Activated CD4-positive, alpha-beta T cell treated with anti-CD3 and anti-CD28 coated beads for 36 hours (primary cell): ENCODE measurements at regions not wholly inside any gene's neighbourhood (a gene's known extent, or its start where the extent isn't known, plus 50 kb on each side); places are given as distances from the start of the nearest gene placed in this dataset.

Experiments
- ATAC-seq: fragments of 200-7000 bp; cut with Tn5 transposase; one replicate; pipeline ENCODE4 v1.10.0; 2021; ENCODE audit warnings: mild to moderate bottlenecking, moderate library complexity
- CTCF ChIA-PET: fragments of 350-600 bp; sonication (Branson Sonifier 250); formaldehyde crosslinking; loops from one replicate; lab custom pipeline; 2021; ENCODE audit warnings: antibody characterized with exemption; lab: Charles Lee
- POLR2A ChIA-PET: fragments of 350-600 bp; sonication (Branson Sonifier 250); formaldehyde crosslinking; loops from one replicate; lab custom pipeline; 2021; ENCODE audit warnings: antibody characterized with exemption, inconsistent platforms; lab: Charles Lee
- DNase-seq: peaks from one replicate; pipeline ENCODE4 v3.0.0-alpha.2; 2020
- H3K27ac Mint-ChIP-seq: one replicate; pipeline ENCODE4 v1.8.0; 2021; ENCODE audit warnings: mixed read lengths
- H3K27me3 Mint-ChIP-seq: one replicate; pipeline ENCODE4 v1.8.0; 2021; ENCODE audit warnings: mixed read lengths
- H3K36me3 Mint-ChIP-seq: one replicate; pipeline ENCODE4 v1.8.0; 2021; ENCODE audit warnings: low read depth, mixed read lengths
- H3K4me1 Mint-ChIP-seq: one replicate; pipeline ENCODE4 v1.8.0; 2021; ENCODE audit warnings: mixed read lengths
- H3K4me3 Mint-ChIP-seq: one replicate; pipeline ENCODE4 v1.8.0; 2021; ENCODE audit warnings: mild to moderate bottlenecking, moderate library complexity, mixed read lengths
- H3K9me3 Mint-ChIP-seq: one replicate; pipeline ENCODE4 v1.8.0; 2021; ENCODE audit warnings: low read depth, mixed read lengths
- intact Hi-C, 2 experiments: fragments of 100-400 bp; cut with DNase I in 1 of 2; cut with micrococcal nuclease in 1 of 2; formaldehyde crosslinking; loops; one replicate each; pipeline versions ENCODE4 v1.14.2 to v1.15.1; 2022 to 2024; cut with DNase I, micrococcal nuclease

DNA sequence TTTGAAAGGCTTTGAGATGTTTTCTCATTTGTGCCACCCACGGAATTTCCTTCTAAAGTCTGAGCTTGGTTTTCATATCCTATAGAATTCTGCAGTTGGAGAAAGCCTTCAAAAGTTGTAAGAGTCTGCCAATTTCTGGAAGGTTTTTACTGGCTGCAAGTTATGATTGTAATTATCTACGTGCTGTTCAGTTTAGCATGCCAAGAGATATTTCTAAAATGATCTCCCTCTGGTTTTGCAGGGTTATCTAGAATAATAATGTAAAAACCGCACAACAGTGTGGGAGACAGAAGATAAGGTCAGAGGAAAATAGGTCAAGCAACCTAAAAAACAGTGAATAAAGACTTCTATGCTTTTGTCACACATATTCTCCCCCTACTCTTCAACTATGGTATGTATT, 69.3 kb downstream of the MTERF1 start:
- H3K9me3 Mint-ChIP-seq = no peaks in the 10 kb centered on the region
- ChIA-PET POLR2A (no interaction called here), CTCF (interaction anchor here (1.1 kb wide), 1 partner anchor 10 kb away, joined by 3 read pairs; no protein-coding TSS in a partner anchor)
- ATAC-seq = no peak
- no peaks in the 10 kb centered on the region for H3K27me3 Mint-ChIP-seq
- intact Hi-C loops = no loop called here
- H3K27ac Mint-ChIP-seq = no peak overlapping the region
- no peak for DNase-seq
- H3K36me3 Mint-ChIP-seq = peaks cover 2% of the 10 kb centered on the region
- no peak overlapping the region for H3K4me3 Mint-ChIP-seq
- H3K4me1 Mint-ChIP-seq = no peaks in the 10 kb centered on the region

DNA sequence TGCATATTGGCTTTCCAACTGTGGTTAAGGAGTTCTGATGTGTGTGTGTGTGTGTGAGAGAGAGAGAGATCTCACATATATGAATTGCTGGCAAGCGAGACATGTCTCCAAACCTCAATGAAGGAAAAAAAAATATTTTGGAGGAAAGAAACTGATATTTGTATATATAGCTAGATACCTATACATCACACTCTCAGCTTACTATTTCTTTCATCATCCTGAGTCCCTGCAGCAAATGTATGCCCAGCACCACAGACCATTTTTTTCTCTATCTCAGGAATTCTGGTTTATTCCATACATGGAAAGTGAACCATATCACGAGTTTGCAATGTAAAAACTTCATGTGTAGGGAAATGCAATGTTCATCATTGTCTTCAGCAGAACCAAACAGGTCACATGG, 68.9 kb downstream of the MTERF1 start:
- Mint-ChIP-seq H3K27ac (no peak overlapping the region), H3K4me1 (no peaks in the 10 kb centered on the region), H3K36me3 (peaks cover 2% of the 10 kb centered on the region), H3K4me3 (no peak overlapping the region), H3K27me3 (no peaks in the 10 kb centered on the region), H3K9me3 (no peaks in the 10 kb centered on the region)
- intact Hi-C loops = no loop called here
- no peak for ATAC-seq
- DNase-seq = no peak
- CTCF ChIA-PET = interaction anchor here (1.1 kb wide), 1 partner anchor 10 kb away, joined by 3 read pairs; no protein-coding TSS in a partner anchor
- POLR2A ChIA-PET = no interaction called here

DNA sequence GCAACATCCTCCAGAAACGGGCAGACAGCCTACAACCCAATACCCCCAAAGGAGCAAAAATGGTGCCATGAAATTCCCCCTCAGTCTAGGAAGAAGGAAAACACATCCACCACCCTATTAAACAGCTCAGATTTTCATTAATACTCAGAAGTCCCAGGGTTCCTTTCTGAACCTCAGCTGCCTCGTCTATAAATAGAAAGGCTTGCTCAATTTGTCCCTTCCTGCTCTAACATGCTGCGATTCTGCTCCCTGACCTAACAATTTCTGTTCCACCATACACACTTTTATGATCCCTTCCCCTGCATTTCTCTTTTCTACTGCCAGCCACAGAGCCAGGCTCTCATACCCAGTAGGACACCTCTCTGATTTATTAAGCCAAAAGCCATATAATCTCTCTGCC, 68.1 kb downstream of the MTERF1 start:
- H3K36me3 Mint-ChIP-seq = peaks cover 2% of the 10 kb centered on the region
- no peak for DNase-seq
- no peak for ATAC-seq
- ChIA-PET POLR2A (no interaction called here), CTCF (no interaction called here)
- H3K27me3 Mint-ChIP-seq = no peaks in the 10 kb centered on the region
- intact Hi-C loops = no loop called here
- no peak overlapping the region for H3K27ac Mint-ChIP-seq
- no peaks in the 10 kb centered on the region for H3K9me3 Mint-ChIP-seq
- no peaks in the 10 kb centered on the region for H3K4me1 Mint-ChIP-seq
- H3K4me3 Mint-ChIP-seq = no peak overlapping the region

DNA sequence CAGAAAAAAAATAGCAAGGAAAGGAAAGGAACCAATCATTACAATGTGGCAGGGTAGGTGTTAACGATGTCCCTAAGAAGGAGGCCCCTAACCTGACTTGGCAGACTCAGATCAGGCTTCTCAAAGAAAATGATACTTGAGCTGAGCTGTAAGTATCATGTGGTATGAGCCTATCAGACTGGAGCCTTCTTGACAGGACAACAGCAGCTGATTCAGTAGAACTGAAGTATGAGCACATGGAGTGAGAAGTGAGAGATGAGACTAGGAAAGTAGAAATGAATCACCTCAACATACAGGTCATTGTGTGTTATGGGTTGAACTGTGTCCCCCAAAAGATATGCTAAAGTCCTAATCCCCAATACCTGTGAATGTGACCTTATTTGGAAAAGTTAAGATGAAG, 66.3 kb downstream of the MTERF1 start:
- peak; percentile 84 for ATAC-seq
- intact Hi-C loops = no loop called here
- no peaks in the 10 kb centered on the region for H3K36me3 Mint-ChIP-seq
- no peaks in the 10 kb centered on the region for H3K4me1 Mint-ChIP-seq
- H3K9me3 Mint-ChIP-seq = peaks cover 2% of the 10 kb centered on the region
- CTCF ChIA-PET = interaction anchor here (1.0 kb wide), 1 partner anchor 12 kb away, joined by 3 read pairs; no protein-coding TSS in a partner anchor
- no peaks in the 10 kb centered on the region for H3K27me3 Mint-ChIP-seq
- POLR2A ChIA-PET = no interaction called here
- DNase-seq = no peak
- no peak overlapping the region for H3K4me3 Mint-ChIP-seq
- no peak overlapping the region for H3K27ac Mint-ChIP-seq
